WTC11 (cell line): ENCODE measurements at regions not wholly inside any gene's neighbourhood (a gene's known extent, or its start where the extent isn't known, plus 50 kb on each side); places are given as distances from the start of the nearest gene placed in this dataset.

Experiments used
- ATAC-seq: fragments of 200-7000 bp; cut with Tn5 transposase; 2 replicates; pipeline ENCODE4 v1.10.0; 2021; ENCODE audit warnings: mild to moderate bottlenecking, moderate library complexity
- CTCF ChIA-PET: fragments of 300-600 bp; sonication (Branson Sonifier 250); formaldehyde crosslinking; loops from one replicate; lab custom pipeline; 2021; ENCODE audit warnings: antibody characterized with exemption; lab: Charles Lee
- POLR2A ChIA-PET: fragments of 350-600 bp; sonication (Branson Sonifier 250); formaldehyde crosslinking; loops from one replicate; lab custom pipeline; 2021; ENCODE audit warnings: antibody characterized with exemption; lab: Charles Lee
- DNase-seq: peaks from one replicate; pipeline ENCODE4 v3.0.0; 2021; ENCODE audit warnings: low spot score
- H3K27ac Mint-ChIP-seq: 2 replicates; pipeline ENCODE4 v1.8.0; 2021; ENCODE audit warnings: mixed read lengths
- H3K27me3 Mint-ChIP-seq: 2 replicates; pipeline ENCODE4 v1.8.0; 2021; ENCODE audit warnings: low read depth, mild to moderate bottlenecking, moderate library complexity, mixed read lengths
- H3K36me3 Mint-ChIP-seq: 2 replicates; pipeline ENCODE4 v1.8.0; 2021; ENCODE audit warnings: mixed read lengths
- H3K4me1 Mint-ChIP-seq: 2 replicates; pipeline ENCODE4 v1.8.0; 2022; ENCODE audit warnings: mixed read lengths
- H3K4me3 Mint-ChIP-seq: 2 replicates; pipeline ENCODE4 v1.8.0; 2021; ENCODE audit warnings: mild to moderate bottlenecking, moderate library complexity, mixed read lengths
- H3K9me3 Mint-ChIP-seq: 2 replicates; pipeline ENCODE4 v1.8.0; 2021; ENCODE audit warnings: mixed read lengths
- ATF2 ChIP-seq: sonication (generic); formaldehyde crosslinking; IDR thresholded peaks from 2 replicates; pipeline ENCODE4 v1.8.1; 2022; ENCODE audit warnings: low read depth, missing genetic modification reagents, borderline replicate concordance
- CDX4 ChIP-seq: fragments of 250-450 bp; sonication (Bioruptor Pico); IDR thresholded peaks from 2 replicates; pipeline ENCODE4 v1.9.0; 2021; ENCODE audit warnings: moderate library complexity, mild to moderate bottlenecking, inconsistent platforms, borderline replicate concordance
- CREB1 ChIP-seq: sonication (generic); formaldehyde crosslinking; IDR thresholded peaks from 2 replicates; pipeline ENCODE4 v1.8.0; 2023; ENCODE audit warnings: mild to moderate bottlenecking, missing genetic modification reagents
- ELF4 ChIP-seq: sonication (generic); formaldehyde crosslinking; IDR thresholded peaks from 2 replicates; pipeline ENCODE4 v1.8.1; 2022; ENCODE audit warnings: low read depth, mild to moderate bottlenecking, moderate library complexity, missing genetic modification reagents
- EMX1 ChIP-seq: fragments of 250-450 bp; sonication (Bioruptor Pico); IDR thresholded peaks from 2 replicates; pipeline ENCODE4 v1.8.0; 2021; ENCODE audit warnings: mild to moderate bottlenecking
- ETV6 ChIP-seq: sonication (generic); formaldehyde crosslinking; IDR thresholded peaks from 2 replicates; pipeline ENCODE4 v1.8.1; 2022; ENCODE audit warnings: mild to moderate bottlenecking, missing genetic modification reagents
- JUN ChIP-seq: sonication (generic); formaldehyde crosslinking; IDR thresholded peaks from 2 replicates; pipeline ENCODE4 v1.8.0; 2023; ENCODE audit warnings: mild to moderate bottlenecking, missing genetic modification reagents
- NFYB ChIP-seq: sonication (generic); formaldehyde crosslinking; conservative IDR thresholded peaks from 2 replicates; pipeline ENCODE4 v1.8.0; 2022; ENCODE audit warnings: low read depth, missing genetic modification reagents
- SMAD4 ChIP-seq: sonication (generic); formaldehyde crosslinking; IDR thresholded peaks from 2 replicates; pipeline ENCODE4 v1.8.0; 2022; ENCODE audit warnings: mild to moderate bottlenecking, missing genetic modification reagents
- TEAD1 ChIP-seq: sonication (generic); formaldehyde crosslinking; IDR thresholded peaks from 2 replicates; pipeline ENCODE4 v1.8.0; 2022; ENCODE audit warnings: mild to moderate bottlenecking, missing genetic modification reagents
- USF1 ChIP-seq: sonication (generic); formaldehyde crosslinking; IDR thresholded peaks from 2 replicates; pipeline ENCODE4 v1.8.0; 2022; ENCODE audit warnings: mild to moderate bottlenecking, missing genetic modification reagents
- ZBTB21 ChIP-seq: sonication (generic); formaldehyde crosslinking; IDR thresholded peaks from 2 replicates; pipeline ENCODE4 v1.8.1; 2023; ENCODE audit warnings: mild to moderate bottlenecking, missing genetic modification reagents, borderline replicate concordance
- ZMAT4 ChIP-seq: fragments of 250-450 bp; sonication (Bioruptor Pico); IDR thresholded peaks from 2 replicates; pipeline ENCODE4 v1.9.0; 2021; ENCODE audit warnings: mild to moderate bottlenecking
- ZNF232 ChIP-seq: sonication (generic); formaldehyde crosslinking; IDR thresholded peaks from 2 replicates; pipeline ENCODE4 v1.8.0; 2022; ENCODE audit warnings: mild to moderate bottlenecking, missing genetic modification reagents
- ZNF263 ChIP-seq: sonication (generic); formaldehyde crosslinking; IDR thresholded peaks from 2 replicates; pipeline ENCODE4 v1.8.1; 2022; ENCODE audit warnings: low read depth, mild to moderate bottlenecking, moderate library complexity, missing genetic modification reagents
- ZNF423 ChIP-seq: fragments of 250-450 bp; sonication (Bioruptor Pico); IDR thresholded peaks from 2 replicates; pipeline ENCODE4 v2.1.2; 2022; ENCODE audit warnings: mild to moderate bottlenecking, moderate library complexity
- TF ChIP-seq, protein P1 (sequence below): sonication (generic); formaldehyde crosslinking; IDR thresholded peaks from 2 replicates; pipeline ENCODE4 v1.8.1; 2023; ENCODE audit warnings: mild to moderate bottlenecking, missing genetic modification reagents
- TF ChIP-seq, protein P2 (sequence below): sonication (generic); formaldehyde crosslinking; conservative IDR thresholded peaks from 2 replicates; pipeline ENCODE4 v1.8.1; 2022; ENCODE audit warnings: mild to moderate bottlenecking, missing genetic modification reagents
- TF ChIP-seq, protein P3 (sequence below): sonication (generic); formaldehyde crosslinking; IDR thresholded peaks from 2 replicates; pipeline ENCODE4 v1.8.1; 2023; ENCODE audit warnings: mild to moderate bottlenecking, missing genetic modification reagents
- TF ChIP-seq, protein P4 (sequence below): sonication (generic); formaldehyde crosslinking; IDR thresholded peaks from 2 replicates; pipeline ENCODE4 v1.8.0; 2022; ENCODE audit warnings: mild to moderate bottlenecking, missing genetic modification reagents
- TF ChIP-seq, protein P5 (sequence below): sonication (generic); formaldehyde crosslinking; IDR thresholded peaks from 2 replicates; pipeline ENCODE4 v1.8.1; 2022; ENCODE audit warnings: mild to moderate bottlenecking, moderate library complexity, missing genetic modification reagents
- TF ChIP-seq, protein P6 (sequence below): sonication (generic); formaldehyde crosslinking; IDR thresholded peaks from 2 replicates; pipeline ENCODE4 v1.8.0; 2023; ENCODE audit warnings: mild to moderate bottlenecking, missing genetic modification reagents

DNA sequence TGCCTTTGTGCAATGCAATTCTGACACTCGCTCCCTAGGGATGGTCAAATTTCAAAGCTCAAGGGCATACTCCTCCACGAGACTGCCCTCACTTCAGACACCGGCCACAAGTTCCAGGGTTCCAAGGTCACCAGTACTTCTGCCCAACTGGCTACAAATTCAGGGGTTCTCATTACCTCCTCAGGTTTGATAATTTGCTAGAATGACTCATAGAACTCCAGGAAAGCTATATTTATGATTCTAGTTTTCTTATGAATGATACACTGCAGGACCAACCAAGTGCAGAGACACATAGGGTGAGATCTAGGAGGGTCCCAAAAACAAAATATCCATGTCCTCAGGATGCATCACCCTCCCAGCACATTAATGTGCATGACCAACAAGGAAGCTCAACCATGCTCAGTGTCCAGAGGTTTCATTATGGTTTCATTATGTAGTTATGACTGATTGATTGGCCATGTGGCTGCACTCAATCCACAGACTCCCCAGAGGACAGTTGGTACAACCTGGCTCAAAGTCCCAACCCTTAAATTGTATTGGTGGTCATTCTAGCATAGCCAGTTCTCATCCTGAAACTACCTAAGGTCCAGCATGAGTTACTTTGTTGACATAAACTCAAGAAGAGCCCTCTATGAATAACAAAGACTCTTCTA lies 170.4 kb upstream of the LRRN1 start (continued):
- TF ChIP-seq CDX4 (CRISPR knock-in tag) (no peak), ZMAT4 (CRISPR knock-in tag) (no peak), ZNF423 (CRISPR knock-in tag) (no peak), ZNF263 (CRISPR knock-in tag) (no peak), NFYB (CRISPR knock-in tag) (no peak), CREB1 (CRISPR knock-in tag) (no peak), TEAD1 (CRISPR knock-in tag) (no peak), EMX1 (CRISPR knock-in tag) (no peak), ATF2 (no peak)
- TF ChIP-seq, protein P1, sequence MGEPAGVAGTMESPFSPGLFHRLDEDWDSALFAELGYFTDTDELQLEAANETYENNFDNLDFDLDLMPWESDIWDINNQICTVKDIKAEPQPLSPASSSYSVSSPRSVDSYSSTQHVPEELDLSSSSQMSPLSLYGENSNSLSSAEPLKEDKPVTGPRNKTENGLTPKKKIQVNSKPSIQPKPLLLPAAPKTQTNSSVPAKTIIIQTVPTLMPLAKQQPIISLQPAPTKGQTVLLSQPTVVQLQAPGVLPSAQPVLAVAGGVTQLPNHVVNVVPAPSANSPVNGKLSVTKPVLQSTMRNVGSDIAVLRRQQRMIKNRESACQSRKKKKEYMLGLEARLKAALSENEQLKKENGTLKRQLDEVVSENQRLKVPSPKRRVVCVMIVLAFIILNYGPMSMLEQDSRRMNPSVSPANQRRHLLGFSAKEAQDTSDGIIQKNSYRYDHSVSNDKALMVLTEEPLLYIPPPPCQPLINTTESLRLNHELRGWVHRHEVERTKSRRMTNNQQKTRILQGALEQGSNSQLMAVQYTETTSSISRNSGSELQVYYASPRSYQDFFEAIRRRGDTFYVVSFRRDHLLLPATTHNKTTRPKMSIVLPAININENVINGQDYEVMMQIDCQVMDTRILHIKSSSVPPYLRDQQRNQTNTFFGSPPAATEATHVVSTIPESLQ (CRISPR knock-in tag): no peak
- TF ChIP-seq, protein P2, sequence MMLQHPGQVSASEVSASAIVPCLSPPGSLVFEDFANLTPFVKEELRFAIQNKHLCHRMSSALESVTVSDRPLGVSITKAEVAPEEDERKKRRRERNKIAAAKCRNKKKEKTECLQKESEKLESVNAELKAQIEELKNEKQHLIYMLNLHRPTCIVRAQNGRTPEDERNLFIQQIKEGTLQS: no peak
- TF ChIP-seq, protein P3, sequence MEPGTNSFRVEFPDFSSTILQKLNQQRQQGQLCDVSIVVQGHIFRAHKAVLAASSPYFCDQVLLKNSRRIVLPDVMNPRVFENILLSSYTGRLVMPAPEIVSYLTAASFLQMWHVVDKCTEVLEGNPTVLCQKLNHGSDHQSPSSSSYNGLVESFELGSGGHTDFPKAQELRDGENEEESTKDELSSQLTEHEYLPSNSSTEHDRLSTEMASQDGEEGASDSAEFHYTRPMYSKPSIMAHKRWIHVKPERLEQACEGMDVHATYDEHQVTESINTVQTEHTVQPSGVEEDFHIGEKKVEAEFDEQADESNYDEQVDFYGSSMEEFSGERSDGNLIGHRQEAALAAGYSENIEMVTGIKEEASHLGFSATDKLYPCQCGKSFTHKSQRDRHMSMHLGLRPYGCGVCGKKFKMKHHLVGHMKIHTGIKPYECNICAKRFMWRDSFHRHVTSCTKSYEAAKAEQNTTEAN (CRISPR knock-in tag): no peak

GRCh38 chr3:3627114-3627513 lies 172.1 kb upstream of the LRRN1 start:
- ATAC-seq: no peak
- TF ChIP-seq ETV6 (CRISPR knock-in tag) (no peak), USF1 (CRISPR knock-in tag) (no peak), ZBTB21 (CRISPR knock-in tag) (no peak), CDX4 (CRISPR knock-in tag) (no peak), ZNF232 (no peak), ELF4 (no peak), SMAD4 (CRISPR knock-in tag) (no peak), JUN (CRISPR knock-in tag) (no peak)
- TF ChIP-seq, protein P4, sequence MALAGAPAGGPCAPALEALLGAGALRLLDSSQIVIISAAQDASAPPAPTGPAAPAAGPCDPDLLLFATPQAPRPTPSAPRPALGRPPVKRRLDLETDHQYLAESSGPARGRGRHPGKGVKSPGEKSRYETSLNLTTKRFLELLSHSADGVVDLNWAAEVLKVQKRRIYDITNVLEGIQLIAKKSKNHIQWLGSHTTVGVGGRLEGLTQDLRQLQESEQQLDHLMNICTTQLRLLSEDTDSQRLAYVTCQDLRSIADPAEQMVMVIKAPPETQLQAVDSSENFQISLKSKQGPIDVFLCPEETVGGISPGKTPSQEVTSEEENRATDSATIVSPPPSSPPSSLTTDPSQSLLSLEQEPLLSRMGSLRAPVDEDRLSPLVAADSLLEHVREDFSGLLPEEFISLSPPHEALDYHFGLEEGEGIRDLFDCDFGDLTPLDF (CRISPR knock-in tag): no peak
- TF ChIP-seq, protein P5, sequence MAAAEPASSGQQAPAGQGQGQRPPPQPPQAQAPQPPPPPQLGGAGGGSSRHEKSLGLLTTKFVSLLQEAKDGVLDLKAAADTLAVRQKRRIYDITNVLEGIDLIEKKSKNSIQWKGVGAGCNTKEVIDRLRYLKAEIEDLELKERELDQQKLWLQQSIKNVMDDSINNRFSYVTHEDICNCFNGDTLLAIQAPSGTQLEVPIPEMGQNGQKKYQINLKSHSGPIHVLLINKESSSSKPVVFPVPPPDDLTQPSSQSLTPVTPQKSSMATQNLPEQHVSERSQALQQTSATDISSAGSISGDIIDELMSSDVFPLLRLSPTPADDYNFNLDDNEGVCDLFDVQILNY (CRISPR knock-in tag): no peak
- TF ChIP-seq, protein P3 (CRISPR knock-in tag): no peak
- TF ChIP-seq, protein P6, sequence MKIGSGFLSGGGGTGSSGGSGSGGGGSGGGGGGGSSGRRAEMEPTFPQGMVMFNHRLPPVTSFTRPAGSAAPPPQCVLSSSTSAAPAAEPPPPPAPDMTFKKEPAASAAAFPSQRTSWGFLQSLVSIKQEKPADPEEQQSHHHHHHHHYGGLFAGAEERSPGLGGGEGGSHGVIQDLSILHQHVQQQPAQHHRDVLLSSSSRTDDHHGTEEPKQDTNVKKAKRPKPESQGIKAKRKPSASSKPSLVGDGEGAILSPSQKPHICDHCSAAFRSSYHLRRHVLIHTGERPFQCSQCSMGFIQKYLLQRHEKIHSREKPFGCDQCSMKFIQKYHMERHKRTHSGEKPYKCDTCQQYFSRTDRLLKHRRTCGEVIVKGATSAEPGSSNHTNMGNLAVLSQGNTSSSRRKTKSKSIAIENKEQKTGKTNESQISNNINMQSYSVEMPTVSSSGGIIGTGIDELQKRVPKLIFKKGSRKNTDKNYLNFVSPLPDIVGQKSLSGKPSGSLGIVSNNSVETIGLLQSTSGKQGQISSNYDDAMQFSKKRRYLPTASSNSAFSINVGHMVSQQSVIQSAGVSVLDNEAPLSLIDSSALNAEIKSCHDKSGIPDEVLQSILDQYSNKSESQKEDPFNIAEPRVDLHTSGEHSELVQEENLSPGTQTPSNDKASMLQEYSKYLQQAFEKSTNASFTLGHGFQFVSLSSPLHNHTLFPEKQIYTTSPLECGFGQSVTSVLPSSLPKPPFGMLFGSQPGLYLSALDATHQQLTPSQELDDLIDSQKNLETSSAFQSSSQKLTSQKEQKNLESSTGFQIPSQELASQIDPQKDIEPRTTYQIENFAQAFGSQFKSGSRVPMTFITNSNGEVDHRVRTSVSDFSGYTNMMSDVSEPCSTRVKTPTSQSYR (CRISPR knock-in tag): no peak

More at GRCh38 chr3:3627114-3627513, 172.1 kb upstream of the LRRN1 start:
- CTCF ChIA-PET: no interaction called here
- Mint-ChIP-seq H3K4me3 (no peak overlapping the region), H3K36me3 (peaks cover 30% of the 10 kb centered on the region), H3K27me3 (no peaks in the 10 kb centered on the region; the same call in 1 of the 2 replicates), H3K27ac (no peak overlapping the region), H3K9me3 (peaks cover 66% of the 10 kb centered on the region), H3K4me1 (no peaks in the 10 kb centered on the region)
- POLR2A ChIA-PET: no interaction called here
- no peak for DNase-seq
